NCI-H128 (cell line): ENCODE measurements at regions not wholly inside any gene's neighbourhood (a gene's known extent, or its start where the extent isn't known, plus 50 kb on each side); places are given as distances from the start of the nearest gene placed in this dataset.

Experiments
- DNase-seq: peaks from one replicate; lab custom pipeline; 2025; ENCODE audit not compliant: unreplicated experiment; lab: John Stamatoyannopoulos, UW

- no peak for DNase-seq
Measured at GRCh38 chr1:234709473-234710228, 99.7 kb upstream of the IRF2BP2 start.

GRCh38 chr1:234708700-234709395 lies 98.9 kb upstream of the IRF2BP2 start:
- DNase-seq: no peak

- no peak for DNase-seq
Measured at GRCh38 chr1:234707641-234708040, 97.7 kb upstream of the IRF2BP2 start.

GRCh38 chr1:234706931-234707330 lies 97.0 kb upstream of the IRF2BP2 start:
- DNase-seq: no peak

GRCh38 chr1:234706199-234706598 lies 96.2 kb upstream of the IRF2BP2 start:
- no peak for DNase-seq

GRCh38 chr1:234705615-234706014 lies 95.6 kb upstream of the IRF2BP2 start:
- DNase-seq: no peak

GRCh38 chr1:234704106-234704887 lies 94.3 kb upstream of the IRF2BP2 start:
- no peak for DNase-seq

GRCh38 chr1:234702342-234703000 lies 92.5 kb upstream of the IRF2BP2 start:
- no peak for DNase-seq

GRCh38 chr1:234701737-234702341 lies 91.9 kb upstream of the IRF2BP2 start:
- no peak for DNase-seq

GRCh38 chr1:234699795-234700665 lies 90.1 kb upstream of the IRF2BP2 start:
- DNase-seq: no peak

- no peak for DNase-seq
Measured at GRCh38 chr1:234698686-234699085, 88.7 kb upstream of the IRF2BP2 start.

- no peak for DNase-seq
Measured at GRCh38 chr1:234697741-234698140, 87.8 kb upstream of the IRF2BP2 start.

- DNase-seq: no peak
Measured at GRCh38 chr1:234697015-234697414, 87.0 kb upstream of the IRF2BP2 start.

- no peak for DNase-seq
Measured at GRCh38 chr1:234696148-234696576, 86.2 kb upstream of the IRF2BP2 start.

- no peak for DNase-seq
Measured at GRCh38 chr1:234694661-234695060, 84.7 kb upstream of the IRF2BP2 start.

- no peak for DNase-seq
Measured at GRCh38 chr1:234692966-234693580, 83.1 kb upstream of the IRF2BP2 start.

GRCh38 chr1:234691567-234691966 lies 81.6 kb upstream of the IRF2BP2 start:
- DNase-seq: no peak

GRCh38 chr1:234690872-234691271 lies 80.9 kb upstream of the IRF2BP2 start:
- no peak for DNase-seq

- no peak for DNase-seq
Measured at GRCh38 chr1:234689236-234689635, 79.3 kb upstream of the IRF2BP2 start.
